HG03442 (cell line): ENCODE measurements at regions not wholly inside any gene's neighbourhood (a gene's known extent, or its start where the extent isn't known, plus 50 kb on each side); places are given as distances from the start of the nearest gene placed in this dataset.

Experiments used
- ATAC-seq: cut with Tn5 transposase; IDR thresholded peaks from one replicate; pipeline ENCODE4 v1.9.1; 2021; ENCODE audit warnings: mild to moderate bottlenecking, moderate library complexity; ENCODE audit not compliant: unreplicated experiment

DNA sequence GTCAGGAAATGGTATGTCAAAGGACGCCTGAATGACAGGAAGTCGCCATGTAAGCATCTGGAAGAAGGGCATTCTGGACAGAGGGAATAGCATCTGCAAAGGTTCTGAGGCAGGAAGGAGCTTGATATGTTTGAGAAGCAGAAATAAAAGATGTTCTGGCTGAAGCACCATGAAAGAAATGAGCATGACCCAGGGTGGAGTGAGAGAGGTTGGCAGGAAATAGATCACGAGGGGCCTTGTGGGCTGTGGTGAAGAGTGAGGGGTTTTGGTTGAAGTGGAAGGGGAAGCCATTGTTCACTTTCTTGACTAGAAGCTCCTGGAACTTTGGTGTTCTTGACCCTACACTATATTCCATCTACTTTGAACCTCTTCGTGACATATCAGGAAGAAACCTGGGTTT lies 99.4 kb upstream of the PARP11 start:
- no peak for ATAC-seq

DNA sequence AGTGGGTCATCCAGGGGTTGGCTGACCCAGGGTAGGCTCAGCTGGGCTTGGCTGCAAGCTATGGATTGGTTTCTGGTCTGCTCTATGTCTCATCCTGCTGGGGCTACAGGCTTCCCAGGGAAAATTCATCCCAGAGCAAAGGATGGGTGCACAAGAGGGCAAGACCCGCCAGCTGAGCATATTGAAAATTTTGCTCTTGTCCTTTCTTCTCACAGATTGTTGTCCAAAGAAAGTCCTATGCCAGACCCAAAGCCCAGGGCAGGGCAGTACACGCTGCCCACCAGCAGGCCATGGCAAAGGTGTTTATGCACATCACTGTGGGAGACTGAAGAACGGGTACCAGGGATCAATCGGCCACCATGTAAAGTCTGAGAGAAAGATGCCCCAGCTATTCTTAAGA lies 95.3 kb upstream of the PARP11 start:
- no peak for ATAC-seq

DNA sequence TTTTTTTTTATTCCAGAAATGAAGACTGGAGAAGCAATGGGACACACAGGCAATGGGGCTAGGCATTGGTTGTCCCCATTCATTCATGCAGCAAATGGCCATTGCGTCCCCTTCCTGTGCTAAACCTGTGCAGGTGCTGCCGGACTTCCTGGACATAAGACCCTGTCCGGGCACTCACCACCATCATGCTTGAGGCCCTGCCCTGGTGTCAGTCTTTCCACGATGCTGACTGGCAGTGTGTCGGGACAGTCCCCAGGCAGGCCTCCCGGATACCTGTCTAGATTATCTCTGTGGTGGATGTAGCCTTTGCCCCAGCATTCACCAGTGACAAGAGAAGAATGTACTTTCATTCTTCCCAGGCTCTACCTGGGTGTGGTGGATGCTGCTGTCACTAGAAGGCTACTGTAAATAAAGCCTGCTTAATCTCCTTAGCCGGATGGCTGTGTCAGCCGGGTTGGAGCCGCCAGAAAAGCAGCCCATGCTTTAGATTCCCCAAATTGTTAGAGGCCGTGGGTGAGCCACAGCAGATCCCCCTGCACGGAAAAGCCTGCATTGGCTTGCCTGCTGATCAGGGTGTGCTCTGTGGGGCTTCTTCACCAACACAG lies 94.5 kb upstream of the PARP11 start:
- ATAC-seq, result no peak

DNA sequence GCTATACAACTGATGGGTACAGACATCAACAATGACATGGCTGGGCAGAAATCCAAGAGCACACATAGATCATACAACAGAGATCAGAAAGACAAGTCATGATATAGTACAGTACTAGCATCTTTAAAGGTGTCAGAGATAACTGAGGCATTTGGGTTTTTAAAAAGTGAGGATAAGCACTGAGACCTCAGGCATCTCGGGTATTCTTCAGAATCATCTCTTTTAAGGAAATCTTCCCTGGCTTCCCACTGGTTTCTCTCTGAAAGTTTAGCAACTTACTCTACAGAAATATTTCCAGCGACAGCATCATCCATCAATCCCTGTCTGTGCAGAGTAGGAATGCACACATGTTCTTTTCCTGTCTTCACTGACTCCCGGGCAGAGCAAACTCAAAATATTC lies 93.2 kb upstream of the PARP11 start:
- ATAC-seq, result no peak

DNA sequence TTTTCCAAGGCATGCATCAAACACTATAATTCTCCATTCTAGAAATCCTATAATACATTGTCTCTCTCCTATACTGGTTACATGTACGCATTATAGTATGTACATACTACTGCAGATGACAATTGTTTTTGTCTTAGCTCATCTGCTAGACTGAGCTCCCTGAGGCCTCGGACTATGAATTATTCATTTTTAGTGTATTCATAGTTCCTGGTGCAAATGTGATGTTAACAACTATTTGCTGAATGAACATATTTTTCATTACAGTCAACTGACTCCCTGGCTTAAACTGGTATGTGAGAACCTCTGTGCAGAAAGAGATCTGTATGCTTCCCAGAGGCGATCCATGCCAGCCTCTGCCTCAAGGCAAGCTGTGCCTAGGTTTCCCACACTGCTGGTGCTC lies 91.8 kb upstream of the PARP11 start:
- no peak for ATAC-seq

DNA sequence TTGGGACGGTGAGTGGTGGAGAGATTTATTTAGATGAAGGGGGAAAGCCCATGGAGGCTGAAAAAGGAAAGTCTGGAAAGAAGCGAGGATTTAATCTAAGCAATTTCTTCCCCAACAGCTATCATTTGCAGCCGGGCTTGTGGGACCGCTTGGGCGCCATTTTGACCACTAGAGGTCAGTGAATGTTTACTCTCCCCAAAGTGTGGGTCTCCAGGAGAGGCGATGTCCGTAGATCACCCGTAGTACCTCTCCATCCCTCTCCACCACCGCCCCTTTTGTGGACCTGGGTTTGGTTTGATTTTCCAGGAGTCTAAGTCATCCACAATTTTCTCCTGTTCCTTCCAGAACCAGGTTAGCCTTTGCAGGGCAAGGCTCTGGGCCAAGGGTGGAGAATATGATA lies 91.2 kb upstream of the PARP11 start:
- no peak for ATAC-seq

DNA sequence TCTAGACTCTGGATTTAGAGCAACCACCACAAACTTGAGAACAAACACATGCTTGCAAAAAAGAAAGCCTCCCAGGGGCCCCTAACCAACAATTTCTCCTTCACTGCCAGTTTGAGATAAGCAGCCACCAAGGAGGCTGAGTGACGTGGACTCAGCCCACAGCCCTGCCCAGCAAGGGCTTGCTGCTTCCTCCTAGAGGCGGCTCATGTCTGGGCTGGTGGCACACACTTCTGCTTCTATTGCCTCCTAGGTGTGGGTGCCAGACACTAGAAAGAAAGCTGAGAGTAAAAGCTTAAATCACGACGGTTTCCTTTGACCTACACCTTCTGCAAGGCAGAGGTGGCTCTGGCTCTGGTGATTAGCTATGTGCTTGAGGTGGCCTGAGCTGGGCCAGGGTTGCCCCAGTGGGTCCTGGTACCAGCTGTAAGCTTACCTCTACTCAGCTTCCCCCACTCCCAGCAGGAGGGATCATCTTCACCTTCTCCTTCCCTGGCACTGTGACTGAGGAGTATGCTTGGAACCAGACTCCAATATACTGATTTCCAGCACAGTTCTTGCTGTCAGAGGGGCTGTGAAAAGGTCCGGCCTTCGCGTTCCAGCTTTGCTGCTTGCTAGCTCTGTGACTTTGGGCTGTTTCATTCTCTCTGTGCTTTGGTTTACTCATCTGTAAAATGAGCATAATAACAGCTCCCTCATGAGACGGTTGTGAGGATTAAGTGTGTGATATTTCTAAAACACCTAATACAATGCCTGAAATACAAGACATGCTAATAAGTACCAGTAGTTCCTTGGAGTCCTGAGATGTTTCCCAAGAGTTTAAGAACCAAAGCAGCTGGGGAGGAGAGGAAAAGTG lies 89.7 kb upstream of the PARP11 start:
- ATAC-seq, result no peak

DNA sequence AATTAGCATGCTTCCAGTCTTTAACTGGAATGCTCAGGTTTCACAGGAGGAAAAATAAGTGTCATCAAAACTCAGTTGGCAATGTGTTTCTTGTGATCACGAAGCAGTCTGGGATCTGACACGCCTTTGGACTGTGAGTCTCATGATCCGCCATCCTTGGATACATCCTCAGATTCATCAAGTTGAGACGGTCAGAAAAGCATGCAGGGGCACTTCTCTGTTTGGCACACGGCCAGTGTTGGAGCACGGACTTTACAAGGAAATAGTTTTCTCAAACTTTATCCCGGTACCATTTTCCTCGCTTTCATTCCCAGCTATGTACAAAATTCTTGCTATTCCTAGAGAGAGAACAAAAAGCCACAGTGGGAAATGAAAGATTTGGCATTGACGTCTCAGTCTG lies 88.4 kb upstream of the PARP11 start:
- no peak for ATAC-seq

DNA sequence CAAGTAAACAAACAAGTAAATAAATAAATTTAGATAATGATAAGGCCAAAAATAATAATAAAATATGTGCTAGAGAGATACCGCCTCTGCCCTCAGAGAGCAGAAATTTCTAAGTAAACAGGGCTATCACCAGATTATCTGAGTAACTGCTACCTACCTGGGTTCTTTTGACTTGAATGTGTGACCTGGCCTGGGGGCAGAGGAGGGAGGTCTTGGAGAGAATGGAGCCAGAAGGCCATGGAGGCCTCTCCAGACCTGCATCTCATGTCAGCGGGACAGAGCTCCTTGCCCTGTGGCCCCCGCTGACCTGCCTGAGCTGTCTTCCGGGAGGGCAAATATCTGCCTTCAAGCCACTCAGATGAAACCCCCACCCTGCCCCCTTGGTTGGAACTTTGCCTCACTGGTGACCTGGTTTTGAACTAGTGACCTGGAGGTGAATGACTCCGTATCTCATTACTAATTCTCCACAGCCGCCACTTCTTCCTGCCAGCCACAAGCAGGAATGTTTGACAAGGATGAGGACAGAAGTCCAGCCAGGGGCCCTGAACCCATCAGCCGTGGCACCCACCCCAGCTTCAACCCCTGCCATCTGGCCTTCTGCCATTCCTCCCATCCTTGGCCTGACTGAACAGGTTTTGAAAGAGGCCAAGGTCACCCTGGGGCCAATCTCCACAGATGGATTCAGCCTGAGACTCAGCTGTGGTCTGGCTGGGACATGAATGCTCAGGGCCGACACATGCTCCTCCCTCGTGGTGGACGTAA lies 86.8 kb upstream of the PARP11 start:
- no peak for ATAC-seq

DNA sequence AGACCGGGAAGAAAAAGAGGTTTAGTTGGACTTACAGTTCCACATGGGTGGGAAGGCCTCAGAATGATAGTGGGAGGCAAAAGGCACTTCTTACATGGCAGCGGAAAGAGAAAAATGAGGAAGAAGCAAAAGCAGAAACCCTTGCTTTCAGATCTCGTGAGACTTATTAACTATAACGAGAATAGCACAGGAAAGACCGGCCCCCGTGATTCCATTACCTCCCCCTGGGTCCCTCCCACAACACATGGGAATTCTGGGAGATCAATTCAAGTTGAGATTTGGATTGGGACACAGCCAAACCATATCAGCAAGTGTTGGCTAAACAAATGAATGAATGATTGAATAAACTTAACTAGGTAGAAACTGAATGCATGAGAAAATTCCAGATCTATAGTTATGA lies 85.3 kb upstream of the PARP11 start:
- ATAC-seq, result no peak

DNA sequence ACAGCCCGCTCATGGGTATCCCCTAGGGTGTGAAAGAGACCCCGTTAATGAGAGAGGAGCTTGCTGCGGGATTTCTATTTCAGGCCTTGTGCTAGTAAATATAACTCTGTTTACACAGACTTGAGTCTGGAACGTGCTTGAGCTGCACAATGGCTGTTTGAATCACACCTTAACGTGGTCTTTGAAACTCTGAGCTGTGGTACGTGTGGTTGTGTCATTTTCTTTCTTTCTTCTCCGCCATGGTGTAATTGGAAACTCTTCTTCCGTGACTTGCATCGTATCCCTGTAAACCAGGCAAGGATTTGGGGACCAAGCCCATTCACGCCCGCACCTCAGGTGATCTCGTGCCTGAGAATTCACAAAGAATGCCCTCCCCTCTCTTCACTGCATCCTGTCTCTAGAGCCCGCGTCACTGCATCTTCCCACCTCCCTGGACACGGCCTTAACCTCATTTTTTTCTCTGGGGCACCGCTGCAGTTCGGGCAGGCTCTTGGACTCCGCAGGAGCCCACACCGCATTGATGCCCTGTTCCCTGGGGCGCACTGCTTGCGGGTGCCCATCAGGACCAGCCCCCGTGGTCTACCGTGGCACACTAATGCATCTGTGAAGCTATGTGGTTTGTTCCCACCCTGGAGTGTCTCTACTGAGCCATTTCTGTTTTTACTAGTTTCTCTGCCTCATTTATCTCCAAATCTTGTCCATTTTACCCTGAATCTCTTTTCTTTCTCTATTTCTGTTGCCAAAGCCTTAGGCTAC lies 78.4 kb upstream of the PARP11 start:
- ATAC-seq, result no peak

DNA sequence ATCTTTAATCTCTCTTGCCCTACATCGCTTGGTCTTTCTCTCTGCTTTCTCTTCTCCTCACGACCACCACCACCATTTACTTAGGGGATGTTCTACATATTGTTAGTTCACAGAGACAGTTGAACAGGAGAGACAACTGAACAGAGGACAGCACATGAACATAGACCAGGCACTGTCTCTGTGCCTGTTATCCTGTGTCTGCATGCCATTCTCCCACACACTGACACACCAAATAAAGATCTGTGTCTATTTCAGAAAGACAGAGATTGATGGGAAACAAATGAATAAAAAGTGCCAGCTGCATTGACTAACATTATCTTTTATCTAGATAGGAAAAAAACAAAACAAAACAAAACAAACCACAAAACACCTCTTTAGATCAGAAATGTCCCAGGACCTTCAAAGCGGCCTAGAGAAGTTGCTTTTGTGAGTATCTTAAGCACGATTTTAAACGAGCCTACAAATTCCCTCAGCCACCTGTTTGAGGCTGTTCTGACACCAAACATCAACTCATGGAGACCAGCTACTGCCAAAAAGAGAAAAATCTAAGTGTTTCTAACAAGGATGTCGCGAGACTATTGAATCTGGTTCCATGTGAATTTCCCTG lies 77.6 kb upstream of the PARP11 start:
- ATAC-seq, result no peak

DNA sequence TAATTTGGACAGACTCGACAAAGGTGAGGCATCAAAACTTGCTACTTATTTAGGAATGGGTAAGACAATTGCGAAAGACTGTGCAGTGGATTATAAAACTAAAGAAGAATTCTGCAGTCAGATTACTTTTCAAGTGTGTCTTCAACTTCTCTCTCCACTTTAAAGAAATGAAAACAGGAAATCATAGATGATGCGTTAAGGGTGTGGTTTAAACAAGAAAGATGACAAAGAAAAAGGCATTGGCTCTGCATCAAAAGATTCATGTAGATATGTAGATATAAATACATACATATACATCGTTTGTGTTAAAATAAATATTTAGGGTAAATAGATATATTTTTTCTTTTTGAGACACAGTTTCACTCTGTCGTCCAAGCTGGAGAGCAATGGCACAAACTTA lies 74.6 kb upstream of the PARP11 start:
- no peak for ATAC-seq

DNA sequence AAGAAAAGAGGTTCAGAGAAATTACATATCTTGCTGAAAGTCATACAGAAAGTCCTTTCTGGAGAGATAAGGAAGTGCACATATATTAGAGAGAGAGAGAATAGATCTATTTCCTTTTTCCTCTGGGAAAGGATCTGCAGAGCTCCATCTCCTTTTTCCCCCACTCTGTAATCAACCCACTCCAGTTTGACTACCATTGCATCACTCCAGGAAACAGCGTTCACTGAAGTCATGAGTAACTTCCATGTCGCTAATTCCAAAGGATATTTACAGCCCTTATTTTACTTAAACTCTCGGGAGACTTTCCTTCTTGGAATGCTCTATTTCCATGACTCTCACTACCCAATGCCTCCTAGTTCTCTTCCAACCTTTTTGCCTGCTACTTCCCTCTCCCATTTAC lies 72.5 kb upstream of the PARP11 start:
- ATAC-seq, result no peak

DNA sequence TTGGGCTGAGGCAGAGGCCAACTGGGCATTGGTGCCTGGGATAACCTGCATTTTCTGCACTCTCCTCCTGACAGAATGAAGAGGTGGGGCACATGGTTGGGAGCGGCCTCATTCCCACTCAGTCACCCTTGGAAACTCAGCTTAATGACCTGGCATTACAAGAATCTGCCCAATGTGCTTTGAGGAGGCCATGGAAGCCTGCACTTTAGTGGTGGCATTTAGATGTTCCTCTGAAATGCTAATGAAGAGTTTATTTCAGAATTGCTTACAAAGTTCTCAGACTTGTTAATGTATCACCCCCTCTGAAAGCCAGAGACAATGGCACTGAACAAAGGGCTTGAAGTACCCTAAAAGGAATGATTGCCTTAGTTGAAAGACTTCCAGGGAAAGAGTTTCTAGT lies 71.4 kb upstream of the PARP11 start:
- no peak for ATAC-seq

DNA sequence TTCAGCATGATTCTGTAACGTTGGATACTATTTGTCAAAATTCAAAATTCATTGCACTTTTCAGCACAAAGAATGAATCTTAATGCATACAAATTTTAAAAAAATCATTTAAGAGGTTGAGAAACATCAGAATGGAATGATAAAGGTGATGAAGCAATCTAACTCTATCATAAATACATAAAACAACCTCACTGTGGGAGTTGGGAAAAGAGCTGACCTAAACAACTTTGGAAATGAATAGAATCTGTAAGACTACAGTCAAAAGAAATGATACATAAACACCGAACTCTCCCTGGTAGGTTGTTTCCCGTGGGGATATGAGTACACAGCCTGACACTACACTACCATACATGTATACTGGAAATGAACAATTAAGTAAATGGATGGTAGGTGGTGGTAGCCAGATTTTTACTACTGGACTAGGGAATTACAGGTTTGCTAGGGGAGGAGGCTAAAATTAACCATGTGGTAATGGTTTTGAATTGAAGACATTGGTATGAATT lies 64.9 kb upstream of the PARP11 start:
- ATAC-seq, result no peak

DNA sequence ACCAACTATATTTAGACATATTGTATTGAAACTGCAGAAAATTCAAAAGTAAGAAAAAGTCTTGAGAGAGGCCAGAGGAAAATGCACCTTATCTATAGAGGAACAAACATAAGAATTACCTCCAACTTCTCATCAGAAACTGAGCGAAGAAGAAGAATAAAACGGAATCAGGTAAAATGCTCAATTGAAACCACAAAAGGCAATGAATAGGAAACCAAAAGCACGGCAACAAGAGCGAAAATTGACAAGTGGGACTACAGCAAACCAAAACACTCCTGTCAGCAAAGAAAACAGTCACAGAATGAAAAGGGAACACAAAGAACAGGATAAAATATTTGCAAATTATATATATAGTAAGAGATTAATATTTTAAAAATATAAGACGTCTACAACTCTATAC lies 61.9 kb upstream of the PARP11 start:
- no peak for ATAC-seq

DNA sequence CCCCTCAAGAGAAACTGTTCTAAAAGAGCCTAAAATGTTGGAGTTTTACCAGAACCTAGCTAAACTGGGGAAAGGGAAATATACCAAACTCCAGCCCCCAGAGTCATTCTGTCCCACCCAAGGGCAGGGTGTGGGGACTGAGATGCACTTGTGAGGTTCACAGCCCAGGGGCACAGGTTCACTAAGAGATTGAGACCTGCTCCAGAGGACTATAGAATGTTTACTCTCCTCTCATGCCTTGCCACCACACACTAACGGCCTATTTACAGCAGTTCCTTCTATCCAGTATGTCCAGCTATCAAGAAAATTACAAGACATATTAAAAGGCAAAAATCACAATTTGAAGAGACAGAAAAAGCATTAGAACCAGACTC lies 60.6 kb upstream of the PARP11 start:
- ATAC-seq, result no peak

DNA sequence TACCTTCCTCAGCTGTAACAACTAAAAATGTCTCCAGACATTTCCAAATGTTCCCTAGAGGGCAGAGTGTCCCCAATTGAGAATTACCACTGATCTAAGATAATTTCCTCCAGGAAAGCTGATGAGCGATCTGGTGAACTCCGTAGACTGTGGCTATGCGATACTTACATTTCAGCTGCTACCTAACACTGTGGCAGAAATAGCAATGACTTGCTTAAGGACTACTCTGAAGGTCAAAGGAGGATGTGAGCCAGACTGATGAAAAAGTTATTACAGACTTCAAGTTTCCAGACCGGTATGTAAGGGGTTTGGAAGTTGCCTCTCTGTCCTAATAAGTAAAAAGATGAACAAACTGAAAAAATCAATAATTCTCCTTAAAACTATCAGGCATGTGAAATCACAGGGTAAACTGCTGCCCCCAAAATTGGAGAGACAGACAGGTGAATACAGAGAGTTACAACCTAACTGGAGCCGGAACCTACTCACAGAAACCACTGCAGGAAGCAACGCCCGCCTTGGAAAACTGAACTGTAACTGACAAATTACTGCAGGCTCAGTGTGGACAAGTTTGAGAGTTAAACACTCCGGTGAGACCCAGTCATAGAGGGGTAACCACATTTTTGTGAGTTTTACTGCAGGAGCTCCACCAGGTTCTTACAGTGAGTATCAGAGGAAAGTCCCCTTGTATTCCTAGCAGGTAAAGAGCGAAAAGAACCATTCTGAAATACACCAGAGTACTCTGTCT lies 60.0 kb upstream of the PARP11 start:
- ATAC-seq, result no peak

DNA sequence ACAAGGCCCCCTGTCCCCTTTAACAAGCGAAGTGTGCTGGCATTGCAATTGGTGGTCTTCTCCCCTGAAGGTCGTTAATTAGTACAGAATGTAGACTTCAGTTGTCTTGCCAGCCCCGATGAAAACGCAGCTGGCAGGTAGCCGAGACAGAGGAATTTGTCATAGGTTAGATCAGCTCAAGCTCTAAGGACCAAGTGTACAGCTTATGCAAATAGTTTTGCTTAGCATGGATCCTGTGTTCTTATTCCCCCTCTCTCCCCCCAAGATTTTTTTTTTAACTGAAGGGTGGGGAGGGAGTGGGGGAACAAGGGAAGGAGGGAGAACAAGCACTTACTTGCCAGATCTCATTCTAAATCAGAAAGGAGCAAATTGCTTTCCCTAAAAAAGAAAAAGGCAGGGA lies 58.6 kb upstream of the PARP11 start:
- ATAC-seq, result no peak
